Liver (tissue), 7 donors: ENCODE measurements at regions not wholly inside any gene's neighbourhood (a gene's known extent, or its start where the extent isn't known, plus 50 kb on each side); places are given as distances from the start of the nearest gene placed in this dataset.

Experiments used
- DNase-seq: peaks from one replicate; pipeline ENCODE4 v3.0.0-alpha.2; 2017; ENCODE audit warnings: low spot score
- H3K27ac ChIP-seq, 2 donors: one replicate each; pipeline ENCODE4 v1.7.0; 2013; ENCODE audit warnings: inconsistent platforms in 2 of 2, low read length in 2 of 2, control low read depth in 1 of 2, low read depth in 1 of 2, mild to moderate bottlenecking in 1 of 2
- H3K27me3 ChIP-seq, 4 donors: one replicate each; pipeline versions ENCODE4 v1.6.1 to v1.7.0; 2013; ENCODE audit warnings: low read length in 3 of 4, inconsistent platforms in 1 of 4, mild to moderate bottlenecking in 1 of 4, moderate library complexity in 1 of 4; ENCODE audit not compliant: control insufficient read depth in 4 of 4, insufficient read depth in 4 of 4
- H3K36me3 ChIP-seq, 4 donors: one replicate each; pipeline versions ENCODE4 v1.6.1 to v1.7.0; 2013; ENCODE audit warnings: low read length in 3 of 4, mild to moderate bottlenecking in 3 of 4, low read depth in 1 of 4, moderate library complexity in 1 of 4; ENCODE audit not compliant: control insufficient read depth in 4 of 4, insufficient read depth in 3 of 4
- H3K4me1 ChIP-seq, 4 donors: one replicate each; pipeline versions ENCODE4 v1.6.1 to v1.7.0; 2013; ENCODE audit warnings: low read length in 3 of 4, mild to moderate bottlenecking in 3 of 4, moderate library complexity in 1 of 4; ENCODE audit not compliant: control insufficient read depth in 4 of 4, insufficient read depth in 4 of 4
- H3K4me3 ChIP-seq, 3 donors: one replicate each; pipeline versions ENCODE4 v1.6.1 to v1.7.0; 2013; ENCODE audit warnings: low read length in 3 of 3, control low read depth in 1 of 3, low read depth in 1 of 3, mild to moderate bottlenecking in 1 of 3
- H3K9ac ChIP-seq, 2 donors: one replicate each; pipeline ENCODE4 v1.7.0; 2013; ENCODE audit warnings: low read length in 2 of 2, mild to moderate bottlenecking in 2 of 2, moderate library complexity in 2 of 2, control low read depth in 1 of 2, low read depth in 1 of 2
- H3K9me3 ChIP-seq, 4 donors: one replicate each; pipeline versions ENCODE4 v1.6.1 to v1.7.0; 2013; ENCODE audit warnings: low read length in 3 of 4; ENCODE audit not compliant: control insufficient read depth in 4 of 4
- ATF3 ChIP-seq: IDR thresholded peaks from 2 replicates; pipeline ENCODE4 v1.6.1; 2016; ENCODE audit warnings: antibody characterized with exemption
- FOXA1 ChIP-seq: IDR thresholded peaks from 2 replicates; pipeline ENCODE4 v1.6.1; 2016; ENCODE audit warnings: antibody characterized with exemption
- FOXA2 ChIP-seq: IDR thresholded peaks from 2 replicates; pipeline ENCODE4 v1.6.1; 2016; ENCODE audit warnings: antibody characterized with exemption
- GABPA ChIP-seq, 2 donors: IDR thresholded peaks in 1 of 2; conservative IDR thresholded peaks in 1 of 2; 2 replicates each; pipeline ENCODE4 v1.6.1; 2016; ENCODE audit warnings: antibody characterized with exemption in 2 of 2, mild to moderate bottlenecking in 1 of 2, moderate library complexity in 1 of 2
- HNF4A ChIP-seq, 2 donors: conservative IDR thresholded peaks; 2 replicates each; pipeline ENCODE4 v1.6.1; 2016; ENCODE audit warnings: antibody characterized with exemption in 2 of 2, mild to moderate bottlenecking in 2 of 2
- HNF4G ChIP-seq: IDR thresholded peaks from 2 replicates; pipeline ENCODE4 v1.6.1; 2016; ENCODE audit warnings: antibody characterized with exemption
- JUND ChIP-seq, 2 donors: IDR thresholded peaks; 2 replicates each; pipeline ENCODE4 v1.6.1; 2016; ENCODE audit warnings: antibody characterized with exemption in 2 of 2
- MAX ChIP-seq: IDR thresholded peaks from 2 replicates; pipeline ENCODE4 v1.6.1; 2016; ENCODE audit warnings: antibody characterized with exemption
- RAD21 ChIP-seq, 2 donors: IDR thresholded peaks; 2 replicates each; pipeline ENCODE4 v1.6.1; 2016; ENCODE audit warnings: antibody characterized with exemption in 2 of 2, mild to moderate bottlenecking in 2 of 2
- REST ChIP-seq: IDR thresholded peaks from 2 replicates; pipeline ENCODE4 v1.6.1; 2016; ENCODE audit warnings: antibody characterized with exemption, mild to moderate bottlenecking
- SP1 ChIP-seq: IDR thresholded peaks from 2 replicates; pipeline ENCODE4 v1.6.1; 2018; ENCODE audit warnings: antibody characterized with exemption, mild to moderate bottlenecking
- TAF1 ChIP-seq: conservative IDR thresholded peaks from 2 replicates; pipeline ENCODE4 v1.6.1; 2016; ENCODE audit warnings: antibody characterized with exemption, mild to moderate bottlenecking
- YY1 ChIP-seq: IDR thresholded peaks from 2 replicates; pipeline ENCODE4 v1.6.1; 2016; ENCODE audit warnings: antibody characterized with exemption, mild to moderate bottlenecking
- ZBTB33 ChIP-seq: IDR thresholded peaks from 2 replicates; pipeline ENCODE4 v1.6.1; 2016; ENCODE audit warnings: antibody characterized with exemption
- WGBS: extraction: QIAGEN DNeasy Blood & Tissue Kit; methylation state at CpG from one replicate; pipeline ENCODE4 v1.1.7; 2013; 5-methylcytosine and 5-hydroxymethylcytosine counted together
- donor health status: healthy.
- donor health status: healthy.
- donor health status: healthy.
- donor health status: healthy.

- no peaks in the 10 kb centered on the region for H3K9me3 ChIP-seq
- no peak overlapping the region for H3K4me3 ChIP-seq
- no peak overlapping the region for H3K9ac ChIP-seq
- TF ChIP-seq HNF4A (conservative IDR thresholded peaks at IDR 0.05) (no peak), MAX (no peak), GABPA (IDR thresholded peaks at IDR 0.05 in 1 of 2, conservative IDR thresholded peaks at IDR 0.05 in 1 of 2) (no peak), YY1 (no peak), FOXA2 (no peak), HNF4G (no peak), ATF3 (no peak), FOXA1 (no peak), REST (no peak), JUND (IDR thresholded peaks at IDR 0.05) (no peak), TAF1 (no peak), RAD21 (IDR thresholded peaks at IDR 0.05) (no peak), ZBTB33 (no peak)
- no peaks in the 10 kb centered on the region for H3K4me1 ChIP-seq
- DNase-seq, result no peak
- no peaks in the 10 kb centered on the region for H3K27me3 ChIP-seq
- 71% methylated on average over 6 of the region's 6 CpGs for WGBS
- H3K27ac ChIP-seq, result no peak overlapping the region
- no peaks in the 10 kb centered on the region for H3K36me3 ChIP-seq
Observed at GRCh38 chr22:27588268-27588667, 213.3 kb downstream of the MN1 start.

- TF ChIP-seq FOXA1 (no peak), HNF4G (no peak), GABPA (IDR thresholded peaks at IDR 0.05 in 1 of 2, conservative IDR thresholded peaks at IDR 0.05 in 1 of 2) (no peak), TAF1 (no peak), RAD21 (IDR thresholded peaks at IDR 0.05) (no peak), JUND (IDR thresholded peaks at IDR 0.05) (no peak), SP1 (no peak), ATF3 (no peak), YY1 (no peak)
- no peaks in the 10 kb centered on the region for H3K36me3 ChIP-seq
- H3K27ac ChIP-seq, result no peak overlapping the region
- DNase-seq, result no peak
- H3K4me3 ChIP-seq, result no peak overlapping the region
- H3K9ac ChIP-seq, result no peak overlapping the region
- no peaks in the 10 kb centered on the region for H3K9me3 ChIP-seq
- no peaks in the 10 kb centered on the region for H3K4me1 ChIP-seq
- H3K27me3 ChIP-seq, result no peaks in the 10 kb centered on the region
- WGBS, result 97% methylated on average over 2 of the region's 2 CpGs
Observed at GRCh38 chr22:27588915-27589314, 212.6 kb downstream of the MN1 start.
